HFFc6 (cell line): ENCODE measurements at regions not wholly inside any gene's neighbourhood (a gene's known extent, or its start where the extent isn't known, plus 50 kb on each side); places are given as distances from the start of the nearest gene placed in this dataset.

Source experiments
- DNase-seq: peaks from one replicate; pipeline ENCODE4 v3.0.0-alpha.2; 2018
- H3K27ac Mint-ChIP-seq: 2 replicates; pipeline ENCODE4 v1.8.0; 2020; ENCODE audit warnings: mild to moderate bottlenecking, mixed read lengths
- H3K27me3 Mint-ChIP-seq: 2 replicates; pipeline ENCODE4 v1.8.0; 2021; ENCODE audit warnings: mild to moderate bottlenecking, moderate library complexity, mixed read lengths; ENCODE audit not compliant: insufficient read depth
- H3K36me3 Mint-ChIP-seq: 2 replicates; pipeline ENCODE4 v1.8.0; 2021; ENCODE audit warnings: low read depth, mixed read lengths
- H3K4me1 Mint-ChIP-seq: 2 replicates; pipeline ENCODE4 v1.8.0; 2020; ENCODE audit warnings: low read depth, mixed read lengths
- H3K4me3 Mint-ChIP-seq: 2 replicates; pipeline ENCODE4 v1.8.0; 2020; ENCODE audit warnings: mild to moderate bottlenecking, moderate library complexity, mixed read lengths
- H3K9me3 Mint-ChIP-seq: 2 replicates; pipeline ENCODE4 v1.8.0; 2020; ENCODE audit warnings: mild to moderate bottlenecking, mixed read lengths
- CTCF ChIP-seq: fragments of 200-600 bp; sonication (generic); IDR thresholded peaks from 2 replicates; pipeline ENCODE4 v1.5.0; 2021; ENCODE audit warnings: antibody characterized with exemption, mild to moderate bottlenecking

DNA sequence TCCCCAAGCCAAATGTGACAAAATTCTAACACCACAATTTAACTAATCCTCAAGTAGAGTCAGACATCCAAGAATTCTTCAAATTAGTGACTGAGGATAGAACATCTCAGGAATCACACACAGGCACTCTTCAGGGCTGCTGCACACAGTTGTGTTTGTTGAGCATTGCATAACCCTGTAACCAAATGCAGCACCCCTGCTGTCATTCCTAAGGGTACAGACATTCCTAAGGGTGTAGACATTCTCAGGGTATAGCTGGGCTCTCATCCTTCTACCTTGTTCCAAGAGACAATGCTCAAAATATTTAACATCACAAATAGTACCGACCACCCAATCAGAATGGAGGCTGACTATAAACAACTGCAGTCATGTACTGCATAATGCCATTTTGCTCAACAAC lies 107.1 kb upstream of the UBE2E2 start:
- Mint-ChIP-seq H3K4me3 (no peak overlapping the region), H3K27ac (no peak overlapping the region), H3K4me1 (no peaks in the 10 kb centered on the region), H3K27me3 (peaks cover 10% of the 10 kb centered on the region), H3K36me3 (no peaks in the 10 kb centered on the region), H3K9me3 (no peaks in the 10 kb centered on the region)
- no peak for DNase-seq
- no peak for TF ChIP-seq CTCF

- no peaks in the 10 kb centered on the region for H3K9me3 Mint-ChIP-seq
- no peak for TF ChIP-seq CTCF
- no peak overlapping the region for H3K27ac Mint-ChIP-seq
- no peaks in the 10 kb centered on the region for H3K36me3 Mint-ChIP-seq
- peaks cover 12% of the 10 kb centered on the region for H3K27me3 Mint-ChIP-seq
- no peaks in the 10 kb centered on the region for H3K4me1 Mint-ChIP-seq
- no peak for DNase-seq
- H3K4me3 Mint-ChIP-seq, result no peak overlapping the region
Measured at GRCh38 chr3:23099021-23099420, 104.1 kb upstream of the UBE2E2 start.

DNA sequence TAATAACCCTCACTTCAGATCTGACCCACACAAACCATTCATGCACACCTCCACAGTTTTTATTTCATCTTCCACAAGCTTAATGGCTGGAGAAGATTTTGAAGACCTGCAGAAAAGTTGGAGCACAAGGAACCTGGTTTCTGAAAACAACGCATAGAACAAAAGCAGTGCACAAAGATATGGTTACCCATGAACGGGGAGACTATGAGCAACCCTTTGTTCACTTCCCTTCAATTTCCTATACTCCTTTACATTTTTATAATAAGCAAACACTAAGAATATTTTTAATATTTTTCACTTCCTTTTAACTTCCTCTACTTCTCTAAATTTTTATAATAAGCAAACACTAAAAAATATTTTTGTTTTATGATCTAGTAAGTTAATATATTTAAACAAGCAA lies 103.5 kb upstream of the UBE2E2 start:
- Mint-ChIP-seq H3K4me1 (no peaks in the 10 kb centered on the region), H3K36me3 (no peaks in the 10 kb centered on the region), H3K9me3 (no peaks in the 10 kb centered on the region), H3K27ac (no peak overlapping the region), H3K27me3 (peaks cover 12% of the 10 kb centered on the region), H3K4me3 (no peak overlapping the region)
- no peak for TF ChIP-seq CTCF
- DNase-seq, result no peak

GRCh38 chr3:23100106-23100505 lies 103.0 kb upstream of the UBE2E2 start:
- no peak overlapping the region for H3K27ac Mint-ChIP-seq
- no peaks in the 10 kb centered on the region for H3K36me3 Mint-ChIP-seq
- H3K9me3 Mint-ChIP-seq, result no peaks in the 10 kb centered on the region
- H3K4me3 Mint-ChIP-seq, result no peak overlapping the region
- no peak for TF ChIP-seq CTCF
- no peaks in the 10 kb centered on the region for H3K4me1 Mint-ChIP-seq
- no peak for DNase-seq
- H3K27me3 Mint-ChIP-seq, result peaks cover 12% of the 10 kb centered on the region

DNA sequence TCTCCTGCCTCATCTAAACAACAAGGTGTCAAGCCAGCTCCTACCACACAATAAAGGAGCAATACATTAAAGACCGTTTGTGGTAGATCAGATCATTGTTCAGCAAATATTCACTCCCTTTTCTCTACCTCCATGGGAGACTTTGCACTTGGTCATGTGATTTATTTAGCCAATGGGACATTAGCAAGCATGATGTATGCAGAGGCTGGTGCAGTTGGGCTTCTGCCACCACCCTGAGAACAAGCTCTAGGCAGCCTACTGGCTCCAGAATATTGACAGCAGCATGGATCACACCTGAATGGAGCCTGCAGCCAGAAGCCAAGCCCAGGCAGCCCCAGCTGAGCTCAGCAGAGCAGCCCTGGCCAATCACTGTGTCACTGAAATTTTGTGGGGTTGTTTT lies 99.4 kb upstream of the UBE2E2 start:
- H3K27ac Mint-ChIP-seq, result no peak overlapping the region
- H3K27me3 Mint-ChIP-seq, result peaks cover 11% of the 10 kb centered on the region
- no peak overlapping the region for H3K4me3 Mint-ChIP-seq
- TF ChIP-seq CTCF, result no peak
- no peaks in the 10 kb centered on the region for H3K36me3 Mint-ChIP-seq
- no peak for DNase-seq
- H3K4me1 Mint-ChIP-seq, result no peaks in the 10 kb centered on the region
- H3K9me3 Mint-ChIP-seq, result no peaks in the 10 kb centered on the region

GRCh38 chr3:23105048-23105447 lies 98.1 kb upstream of the UBE2E2 start:
- H3K4me1 Mint-ChIP-seq, result no peaks in the 10 kb centered on the region
- H3K4me3 Mint-ChIP-seq, result no peak overlapping the region
- no peak overlapping the region for H3K27ac Mint-ChIP-seq
- H3K36me3 Mint-ChIP-seq, result no peaks in the 10 kb centered on the region
- no peak for TF ChIP-seq CTCF
- no peak for DNase-seq
- no peaks in the 10 kb centered on the region for H3K9me3 Mint-ChIP-seq
- peaks cover 10% of the 10 kb centered on the region for H3K27me3 Mint-ChIP-seq
